DOHH2 (cell line): ENCODE measurements at regions not wholly inside any gene's neighbourhood (a gene's known extent, or its start where the extent isn't known, plus 50 kb on each side); places are given as distances from the start of the nearest gene placed in this dataset.

ENCODE experiments used
- H3F3A ChIP-seq: fragments of 200-600 bp; sonication (generic), shearing (Covaris generic); 2 replicates; pipeline ENCODE4 v1.6.0; 2016; ENCODE audit warnings: antibody characterized with exemption, mild to moderate bottlenecking; ENCODE audit not compliant: control insufficient read depth, insufficient read depth
- H3K27ac ChIP-seq: fragments of 200-600 bp; sonication (generic); 2 replicates; pipeline ENCODE4 v1.5.1; 2014; ENCODE audit warnings: low read depth, mild to moderate bottlenecking, low read length, moderate library complexity
- H3K27me3 ChIP-seq: fragments of 200-600 bp; sonication (generic); 2 replicates; pipeline ENCODE4 v1.6.1; 2014; ENCODE audit warnings: mild to moderate bottlenecking, low read length, mixed read lengths; ENCODE audit not compliant: control insufficient read depth
- H3K36me3 ChIP-seq: fragments of 200-600 bp; sonication (generic); 2 replicates; pipeline ENCODE4 v1.6.1; 2014; ENCODE audit warnings: mild to moderate bottlenecking, low read length, moderate library complexity, mixed read lengths; ENCODE audit not compliant: control insufficient read depth
- H3K4me1 ChIP-seq: fragments of 200-600 bp; sonication (generic); 2 replicates; pipeline ENCODE4 v1.6.1; 2014; ENCODE audit warnings: mild to moderate bottlenecking, low read length, mixed read lengths; ENCODE audit not compliant: control insufficient read depth
- H3K4me2 ChIP-seq: fragments of 200-600 bp; sonication (generic); 2 replicates; pipeline ENCODE4 v1.6.0; 2014; ENCODE audit warnings: mild to moderate bottlenecking, low read length, moderate library complexity
- H3K4me3 ChIP-seq: fragments of 200-600 bp; sonication (generic); 2 replicates; pipeline ENCODE4 v1.5.1; 2014; ENCODE audit warnings: mild to moderate bottlenecking, low read length, mixed read lengths
- H3K79me2 ChIP-seq: fragments of 200-600 bp; sonication (generic); 2 replicates; pipeline ENCODE4 v1.6.1; 2014; ENCODE audit warnings: mild to moderate bottlenecking, low read length, mixed read lengths; ENCODE audit not compliant: control insufficient read depth
- H3K9me2 ChIP-seq: fragments of 200-600 bp; sonication (generic); replicated peaks from 2 replicates; pipeline ENCODE4 v1.6.1; 2014; ENCODE audit warnings: mild to moderate bottlenecking, low read length, mixed read lengths; ENCODE audit not compliant: control insufficient read depth
- H3K9me3 ChIP-seq: fragments of 200-600 bp; sonication (generic); 2 replicates; pipeline ENCODE4 v1.6.1; 2014; ENCODE audit warnings: antibody characterized with exemption, low read length, mixed read lengths; ENCODE audit not compliant: control insufficient read depth, insufficient read depth
- H4K20me1 ChIP-seq: fragments of 200-600 bp; sonication (generic); 2 replicates; pipeline ENCODE4 v1.6.0; 2014; ENCODE audit warnings: low read depth, mild to moderate bottlenecking, antibody characterized with exemption, low read length, moderate library complexity; ENCODE audit not compliant: control insufficient read depth, insufficient read depth
- CTCF ChIP-seq: fragments of 200-600 bp; sonication (generic); IDR thresholded peaks from one replicate; pipeline ENCODE4 v1.5.1; 2014; ENCODE audit warnings: antibody characterized with exemption, mild to moderate bottlenecking, low read depth, low read length; ENCODE audit not compliant: poor library complexity, severe bottlenecking
- EZH2phosphoT487 ChIP-seq: fragments of 200-600 bp; sonication (generic); IDR thresholded peaks from 2 replicates; pipeline ENCODE4 v1.6.1; 2017; ENCODE audit warnings: borderline replicate concordance, mild to moderate bottlenecking, antibody characterized with exemption, low read length, moderate library complexity, mixed read lengths

DNA sequence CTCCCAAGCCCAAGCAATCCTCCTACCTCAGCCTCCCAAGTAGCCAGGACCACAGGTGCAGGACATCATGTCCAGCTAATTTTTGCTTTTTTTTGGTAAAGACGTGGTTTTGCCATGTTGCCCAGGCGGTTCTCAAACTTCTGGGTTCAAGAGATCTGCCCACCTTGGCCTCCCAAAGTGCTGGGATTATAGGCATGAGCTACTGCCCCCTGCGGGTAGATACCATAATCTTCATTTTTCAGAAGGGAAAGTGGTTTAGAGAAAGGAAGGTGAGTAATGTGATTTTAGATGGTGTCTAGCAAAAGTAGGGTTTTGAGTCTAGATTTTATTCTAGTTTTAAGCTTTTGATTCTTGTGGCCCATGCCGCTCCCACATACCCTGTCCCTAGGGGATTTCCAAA, 205.3 kb upstream of the CLNK start:
- no peaks in the 10 kb centered on the region for H3F3A ChIP-seq
- H3K36me3 ChIP-seq: no peaks in the 10 kb centered on the region
- peak; percentile 26 for TF ChIP-seq CTCF
- no peak for TF ChIP-seq EZH2phosphoT487
- H3K4me2 ChIP-seq: no peak overlapping the region
- H3K27me3 ChIP-seq: no peaks in the 10 kb centered on the region
- H3K4me1 ChIP-seq: peaks cover 14% of the 10 kb centered on the region
- H3K4me3 ChIP-seq: no peak overlapping the region
- H3K9me2 ChIP-seq: no peaks in the 10 kb centered on the region
- no peaks in the 10 kb centered on the region for H3K9me3 ChIP-seq
- no peaks in the 10 kb centered on the region for H3K79me2 ChIP-seq
- H3K27ac ChIP-seq: no peak overlapping the region
- no peaks in the 10 kb centered on the region for H4K20me1 ChIP-seq

GRCh38 chr4:10879411-10880110, 195.0 kb upstream of the CLNK start:
- no peak overlapping the region for H3K4me3 ChIP-seq
- H3K27me3 ChIP-seq: no peaks in the 10 kb centered on the region
- H3K4me1 ChIP-seq: no peaks in the 10 kb centered on the region
- H3K9me3 ChIP-seq: no peaks in the 10 kb centered on the region
- H3K36me3 ChIP-seq: no peaks in the 10 kb centered on the region
- no peak overlapping the region for H3K4me2 ChIP-seq
- H3K27ac ChIP-seq: no peak overlapping the region
- no peak for TF ChIP-seq CTCF
- no peak for TF ChIP-seq EZH2phosphoT487
- no peaks in the 10 kb centered on the region for H4K20me1 ChIP-seq
- no peaks in the 10 kb centered on the region for H3F3A ChIP-seq
- H3K9me2 ChIP-seq: no peaks in the 10 kb centered on the region
- no peaks in the 10 kb centered on the region for H3K79me2 ChIP-seq

- H3K27me3 ChIP-seq: no peaks in the 10 kb centered on the region
- no peaks in the 10 kb centered on the region for H4K20me1 ChIP-seq
- no peaks in the 10 kb centered on the region for H3K9me3 ChIP-seq
- H3K27ac ChIP-seq: no peak overlapping the region
- no peak overlapping the region for H3K4me3 ChIP-seq
- no peaks in the 10 kb centered on the region for H3K36me3 ChIP-seq
- H3K4me1 ChIP-seq: no peaks in the 10 kb centered on the region
- H3F3A ChIP-seq: no peaks in the 10 kb centered on the region
- H3K79me2 ChIP-seq: no peaks in the 10 kb centered on the region
- H3K4me2 ChIP-seq: no peak overlapping the region
- TF ChIP-seq EZH2phosphoT487 (no peak), CTCF (no peak)
- H3K9me2 ChIP-seq: no peaks in the 10 kb centered on the region
These were observed 194.3 kb upstream of the CLNK start for GRCh38 chr4:10878861-10879260.
